LNCAP (cell line): ENCODE measurements at regions not wholly inside any gene's neighbourhood (a gene's known extent, or its start where the extent isn't known, plus 50 kb on each side); places are given as distances from the start of the nearest gene placed in this dataset.

Source experiments
- TF ChIP-seq, protein P1 (sequence below): fragments of 450-650 bp; IDR thresholded peaks from 2 replicates; pipeline ENCODE4 v1.5.1; 2017; ENCODE audit warnings: mild to moderate bottlenecking

DNA sequence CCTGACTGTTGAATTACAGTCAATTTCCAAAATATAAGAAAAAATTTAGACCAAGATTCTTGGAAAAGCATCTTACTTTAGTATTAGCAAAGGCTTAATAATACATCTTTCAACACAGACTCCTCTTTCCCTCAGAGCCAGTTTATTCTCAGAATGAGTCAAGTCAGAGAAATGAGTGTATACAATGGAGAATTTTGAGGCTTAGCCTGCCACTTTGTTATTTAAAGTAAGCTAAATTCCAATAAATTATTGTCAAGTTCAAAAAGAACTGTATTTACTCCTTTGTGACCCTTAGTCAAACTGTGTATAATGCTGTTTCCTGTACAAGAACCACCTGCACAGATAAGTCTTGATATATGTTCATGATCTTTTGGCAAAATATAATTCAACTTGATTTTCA lies 428.5 kb upstream of the ITGA1 start:
- TF ChIP-seq, protein P1, sequence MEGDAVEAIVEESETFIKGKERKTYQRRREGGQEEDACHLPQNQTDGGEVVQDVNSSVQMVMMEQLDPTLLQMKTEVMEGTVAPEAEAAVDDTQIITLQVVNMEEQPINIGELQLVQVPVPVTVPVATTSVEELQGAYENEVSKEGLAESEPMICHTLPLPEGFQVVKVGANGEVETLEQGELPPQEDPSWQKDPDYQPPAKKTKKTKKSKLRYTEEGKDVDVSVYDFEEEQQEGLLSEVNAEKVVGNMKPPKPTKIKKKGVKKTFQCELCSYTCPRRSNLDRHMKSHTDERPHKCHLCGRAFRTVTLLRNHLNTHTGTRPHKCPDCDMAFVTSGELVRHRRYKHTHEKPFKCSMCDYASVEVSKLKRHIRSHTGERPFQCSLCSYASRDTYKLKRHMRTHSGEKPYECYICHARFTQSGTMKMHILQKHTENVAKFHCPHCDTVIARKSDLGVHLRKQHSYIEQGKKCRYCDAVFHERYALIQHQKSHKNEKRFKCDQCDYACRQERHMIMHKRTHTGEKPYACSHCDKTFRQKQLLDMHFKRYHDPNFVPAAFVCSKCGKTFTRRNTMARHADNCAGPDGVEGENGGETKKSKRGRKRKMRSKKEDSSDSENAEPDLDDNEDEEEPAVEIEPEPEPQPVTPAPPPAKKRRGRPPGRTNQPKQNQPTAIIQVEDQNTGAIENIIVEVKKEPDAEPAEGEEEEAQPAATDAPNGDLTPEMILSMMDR: no peak

- TF ChIP-seq, protein P1: no peak
Observed at GRCh38 chr5:52360985-52361384, 426.7 kb upstream of the ITGA1 start.

GRCh38 chr5:52374286-52374685 lies 413.4 kb upstream of the ITGA1 start:
- TF ChIP-seq, protein P1: no peak

DNA sequence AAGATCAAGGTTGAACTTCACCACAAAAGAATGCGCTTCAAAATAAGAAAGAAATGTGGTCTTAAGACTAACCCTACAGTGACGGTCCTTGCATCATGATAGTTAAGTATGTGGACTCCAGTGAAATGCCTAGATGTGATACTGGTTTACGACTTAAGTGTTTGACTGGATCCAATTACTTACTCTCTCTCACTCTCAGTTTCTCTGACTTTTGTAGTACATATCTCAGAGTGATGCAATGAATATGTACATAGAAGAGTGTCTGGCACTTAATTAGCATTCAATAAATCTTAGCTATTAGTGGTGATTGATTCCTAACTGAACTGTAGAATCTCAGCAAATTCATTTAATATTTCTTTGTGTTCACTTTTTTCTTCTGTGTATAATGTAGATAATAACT lies 411.7 kb upstream of the ITGA1 start:
- TF ChIP-seq, protein P1: no peak

DNA sequence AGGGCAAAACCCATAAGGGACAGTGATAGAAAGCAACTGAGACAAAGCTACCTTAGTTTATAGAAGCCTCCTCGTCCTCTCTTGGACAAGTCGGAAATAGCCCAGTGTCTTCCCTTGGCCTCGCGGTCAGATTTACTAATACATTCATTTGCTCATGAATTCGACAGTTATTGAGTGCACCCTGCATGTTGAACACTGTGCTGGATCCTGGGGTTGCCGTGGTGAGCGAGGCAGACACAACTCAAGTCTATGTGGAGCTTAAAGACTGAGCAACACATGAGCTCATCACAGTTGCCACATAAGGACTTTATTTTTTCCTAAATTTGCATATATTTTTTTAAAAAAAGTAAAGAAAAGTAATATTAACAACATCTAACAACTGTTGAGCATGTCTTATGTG lies 411.1 kb upstream of the ITGA1 start:
- TF ChIP-seq, protein P1: no peak

GRCh38 chr5:52378237-52378636 lies 409.5 kb upstream of the ITGA1 start:
- TF ChIP-seq, protein P1: no peak

DNA sequence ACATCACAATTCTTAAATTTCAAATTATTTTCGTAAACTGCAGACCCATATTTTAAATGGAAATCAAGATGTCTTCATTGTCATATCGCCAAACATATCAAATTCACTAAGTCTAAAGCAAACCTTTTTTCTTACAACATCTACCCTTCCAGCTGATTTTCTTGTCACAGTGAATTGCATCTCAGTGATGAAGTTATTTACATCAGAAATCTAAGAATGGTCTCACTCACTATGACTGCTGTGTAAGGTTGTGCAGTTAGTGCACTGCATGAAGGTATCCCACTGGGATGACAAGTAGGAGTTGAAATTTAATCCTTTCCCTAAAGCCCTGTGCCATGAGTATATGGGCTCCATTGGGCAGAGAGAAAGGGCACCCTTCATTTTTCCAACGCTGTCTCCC lies 399.4 kb upstream of the ITGA1 start:
- TF ChIP-seq, protein P1: no peak

DNA sequence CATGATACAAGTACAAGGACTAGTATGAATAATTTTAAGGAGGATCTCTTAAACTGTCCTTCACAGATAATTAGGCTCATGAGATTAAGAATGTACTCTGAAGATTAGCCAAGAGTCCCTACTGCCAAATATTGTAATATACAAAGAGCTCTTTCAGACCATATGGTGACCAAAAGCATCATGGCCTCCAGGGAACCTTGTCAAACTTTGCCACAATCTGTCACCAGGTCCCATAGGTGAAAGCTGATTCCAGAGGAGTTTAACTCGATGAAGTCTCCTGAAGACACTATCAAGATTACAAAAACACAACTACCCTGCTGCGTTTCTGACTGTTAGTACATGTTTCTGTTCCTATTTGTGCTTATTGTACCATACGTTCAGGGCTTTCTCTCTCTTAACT lies 395.4 kb upstream of the ITGA1 start:
- TF ChIP-seq, protein P1: no peak
